Panc1 (cell line): ENCODE measurements at regions not wholly inside any gene's neighbourhood (a gene's known extent, or its start where the extent isn't known, plus 50 kb on each side); places are given as distances from the start of the nearest gene placed in this dataset.
A peak's percentile ranks its signal among the peaks of the same experiment; 100 is the strongest.

Experiments
- ATAC-seq: fragments of 200-7000 bp; cut with Tn5 transposase; 2 replicates; pipeline ENCODE4 v1.9.1; 2020; ENCODE audit warnings: mild to moderate bottlenecking, moderate library complexity
- BruUV-seq: library from RNA; stranded (reverse); fragments of 400-500 nt; replicated peaks from 2 replicates; lab custom pipeline; 2021; lab: Mats Ljungman, UMichigan
- CTCF ChIA-PET: fragments of 300-600 bp; sonication (Branson Sonifier 250); formaldehyde crosslinking; loops from one replicate; lab custom pipeline; 2022; ENCODE audit warnings: antibody characterized with exemption; lab: Charles Lee
- POLR2A ChIA-PET: fragments of 300-600 bp; sonication (Branson Sonifier 250); formaldehyde crosslinking; loops from one replicate; lab custom pipeline; 2022; ENCODE audit warnings: antibody characterized with exemption; lab: Charles Lee
- DNase-seq: peaks from one replicate; pipeline ENCODE4 v3.0.0-alpha.2; 2010; ENCODE audit warnings: low read depth, low spot score
- H3K27ac ChIP-seq: 2 replicates; pipeline ENCODE4 v1.5.1; 2011; ENCODE audit warnings: mild to moderate bottlenecking, low read length, inconsistent platforms
- H3K27me3 ChIP-seq: fragments of 200-500 bp; sonication (Bioruptor generic); 2 replicates; pipeline ENCODE4 v1.6.0; 2014; ENCODE audit warnings: low read length, inconsistent platforms; ENCODE audit not compliant: control insufficient read depth, insufficient read depth
- H3K36me3 ChIP-seq: fragments of 200-500 bp; sonication (Bioruptor generic); 2 replicates; pipeline ENCODE4 v1.5.1; 2014; ENCODE audit warnings: inconsistent platforms, mild to moderate bottlenecking, low read length, moderate library complexity; ENCODE audit not compliant: control insufficient read depth, insufficient read depth
- H3K4me1 ChIP-seq: 2 replicates; pipeline ENCODE4 v1.5.1; 2011; ENCODE audit warnings: inconsistent platforms, mild to moderate bottlenecking, low read length, moderate library complexity; ENCODE audit not compliant: control insufficient read depth, insufficient read depth
- H3K4me3 ChIP-seq, 2 experiments: 2 replicates each; pipeline ENCODE4 v1.5.1; 2011 to 2012; ENCODE audit warnings: low read depth in 2 of 2, low read length in 2 of 2, mild to moderate bottlenecking in 2 of 2, inconsistent platforms in 1 of 2, moderate library complexity in 1 of 2
- H3K9me3 ChIP-seq: fragments of 200-500 bp; sonication (Bioruptor generic); 2 replicates; pipeline ENCODE4 v1.5.1; 2014; ENCODE audit warnings: low read depth, mild to moderate bottlenecking, inconsistent platforms, low read length, moderate library complexity; ENCODE audit not compliant: control insufficient read depth, insufficient read depth
- CTCF ChIP-seq: fragments of 450-650 bp; IDR thresholded peaks from 2 replicates; pipeline ENCODE4 v1.5.1; 2017; ENCODE audit warnings: mild to moderate bottlenecking
- POLR2AphosphoS5 ChIP-seq: IDR thresholded peaks from 2 replicates; pipeline ENCODE4 v1.6.1; 2012; ENCODE audit warnings: mild to moderate bottlenecking, low read depth, low read length, moderate library complexity
- REST ChIP-seq, 2 experiments: IDR thresholded peaks; 2 replicates each; pipeline ENCODE4 v1.6.1; 2011 to 2012; ENCODE audit warnings: low read depth in 2 of 2, control low read depth in 1 of 2, low read length in 1 of 2, mild to moderate bottlenecking in 1 of 2, moderate library complexity in 1 of 2; ENCODE audit not compliant: insufficient read depth in 1 of 2
- SIN3A ChIP-seq: IDR thresholded peaks from 2 replicates; pipeline ENCODE4 v1.6.1; 2012; ENCODE audit warnings: low read depth, mild to moderate bottlenecking, low read length, moderate library complexity, borderline replicate concordance; ENCODE audit not compliant: insufficient read depth
- TCF7L2 ChIP-seq: IDR thresholded peaks from 2 replicates; pipeline ENCODE4 v1.6.1; 2011; ENCODE audit warnings: mild to moderate bottlenecking, low read depth, low read length, inconsistent platforms
- in situ Hi-C: cut with HindIII; loops from 2 replicates; pipeline ENCODE4 v1.10.0; 2016; ENCODE audit warnings: low sequenced_read_pairs, low pct_unique_long_range_greater_than_20kb
- intact Hi-C: fragments of 100-400 bp; cut with micrococcal nuclease; formaldehyde crosslinking; loops from one replicate; pipeline ENCODE4 v1.10.0; 2022; ENCODE audit not compliant: unreplicated experiment

GRCh38 chr12:42886160-42886559 is 296.6 kb upstream of the PRICKLE1 start:
- Histone ChIP-seq H3K27ac (0 out of 2 replicates have a peak overlapping the region, but pooled peaks have one; percentile 24), H3K36me3 (no peaks in the 10 kb centered on the region), H3K4me3 (no peak overlapping the region), H3K9me3 (peaks cover 4% of the 10 kb centered on the region), H3K27me3 (no peaks in the 10 kb centered on the region), H3K4me1 (no peaks in the 10 kb centered on the region)
- TF ChIP-seq TCF7L2 = no peak
- TF ChIP-seq REST (IDR thresholded peaks at IDR 0.05; ENCODE audit: insufficient read depth in 1 of 2, low read depth in 2 of 2, low read length in 1 of 2) = no peak
- no peak for TF ChIP-seq SIN3A
- no peak for TF ChIP-seq POLR2AphosphoS5
- no peak for TF ChIP-seq CTCF
- BruUV-seq = no TSS peak
- intact Hi-C loops = no loop called here
- ChIA-PET POLR2A (no interaction called here), CTCF (no interaction called here)
- in situ Hi-C loops = no loop called here
- DNase-seq = no peak
- no peak for ATAC-seq

- no peaks in the 10 kb centered on the region for H3K4me1 ChIP-seq
- no peaks in the 10 kb centered on the region for H3K27me3 ChIP-seq
- in situ Hi-C loops = no loop called here
- TF ChIP-seq SIN3A (no peak), CTCF (no peak), POLR2AphosphoS5 (no peak), REST (IDR thresholded peaks at IDR 0.05; ENCODE audit: insufficient read depth in 1 of 2, low read depth in 2 of 2, low read length in 1 of 2) (no peak), TCF7L2 (no peak)
- ATAC-seq = no peak
- CTCF ChIA-PET = no interaction called here
- H3K36me3 ChIP-seq = no peaks in the 10 kb centered on the region
- no peak overlapping the region for H3K4me3 ChIP-seq
- no peak for DNase-seq
- POLR2A ChIA-PET = no interaction called here
- no TSS peak for BruUV-seq
- H3K27ac ChIP-seq = no peak overlapping the region
- H3K9me3 ChIP-seq = peaks cover 4% of the 10 kb centered on the region
- intact Hi-C loops = no loop called here
Observed at GRCh38 chr12:42885677-42886076, 296.1 kb upstream of the PRICKLE1 start.
